Endothelial cell of umbilical vein (primary cell): ENCODE measurements at regions not wholly inside any gene's neighbourhood (a gene's known extent, or its start where the extent isn't known, plus 50 kb on each side); places are given as distances from the start of the nearest gene placed in this dataset.

ENCODE experiments used
- BruUV-seq: library from RNA; stranded (reverse); fragments of 400-500 nt; replicated peaks from 2 replicates; lab custom pipeline; 2021; lab: Mats Ljungman, UMichigan
- CTCF ChIA-PET: fragments of 300-600, 350-600 bp; sonication (Branson Sonifier 250); formaldehyde crosslinking; loops from one replicate; lab custom pipeline; 2021; ENCODE audit warnings: antibody characterized with exemption, inconsistent platforms; lab: Charles Lee
- POLR2A ChIA-PET: fragments of 300-600, 350-600 bp; sonication (Branson Sonifier 250); formaldehyde crosslinking; loops from one replicate; lab custom pipeline; 2021; ENCODE audit warnings: antibody characterized with exemption, inconsistent platforms; lab: Charles Lee
- DNase-seq: peaks from one replicate; pipeline ENCODE4 v3.0.0-alpha.2; 2011; ENCODE audit warnings: low read depth, low spot score
- FAIRE-seq: peaks from 2 replicates; lab custom pipeline; 2011; peaks lifted over from hg19 to GRCh38; lab: Jason Lieb, UNC
- H2AFZ ChIP-seq: 2 replicates; pipeline ENCODE4 v1.6.0; 2012; ENCODE audit warnings: low read depth, low read length, control low read depth, inconsistent platforms
- H3K27ac ChIP-seq: 2 replicates; pipeline ENCODE4 v1.5.1; 2011; ENCODE audit warnings: low read depth, mild to moderate bottlenecking, control low read depth, low read length, moderate library complexity; ENCODE audit not compliant: insufficient read depth
- H3K27me3 ChIP-seq, 2 experiments: 2 replicates each; pipeline versions ENCODE4 v1.6.0 to v1.6.1; 2011; ENCODE audit warnings: low read length in 2 of 2, mixed read lengths in 1 of 2; ENCODE audit not compliant: control insufficient read depth in 2 of 2, insufficient read depth in 2 of 2
- H3K36me3 ChIP-seq, 2 experiments: 2 replicates in 1 of 2; 3 replicates in 1 of 2; pipeline ENCODE4 v1.5.1; 2011; ENCODE audit warnings: low read length in 2 of 2, mild to moderate bottlenecking in 1 of 2, moderate library complexity in 1 of 2; ENCODE audit not compliant: control insufficient read depth in 2 of 2, insufficient read depth in 2 of 2; ENCODE audit errors: extremely low read depth in 1 of 2
- H3K4me1 ChIP-seq: 3 replicates; pipeline ENCODE4 v1.5.1; 2011; ENCODE audit warnings: mild to moderate bottlenecking, low read length; ENCODE audit not compliant: control insufficient read depth, insufficient read depth; ENCODE audit errors: extremely low read depth
- H3K4me2 ChIP-seq: 2 replicates; pipeline ENCODE4 v1.6.1; 2011; ENCODE audit warnings: low read length, control low read depth, mixed read lengths; ENCODE audit not compliant: insufficient read depth
- H3K4me3 ChIP-seq, 3 experiments: fragments of 200-600 bp in 1 of 3; sonication (generic), shearing (Covaris generic) in 1 of 3; replicated peaks in 1 of 3; 2 replicates each; pipeline ENCODE4 v1.5.1; 2011 to 2016; ENCODE audit warnings: control low read depth in 3 of 3, low read length in 3 of 3, mild to moderate bottlenecking in 2 of 3, inconsistent platforms in 1 of 3, low read depth in 1 of 3, moderate library complexity in 1 of 3; ENCODE audit not compliant: insufficient read depth in 1 of 3
- H3K79me2 ChIP-seq: 2 replicates; pipeline ENCODE4 v1.6.0; 2012; ENCODE audit warnings: low read length, inconsistent platforms; ENCODE audit not compliant: control insufficient read depth, insufficient read depth
- H3K9ac ChIP-seq: replicated peaks from 2 replicates; pipeline ENCODE3; 2011; ENCODE audit warnings: low read length, control low read depth; ENCODE audit not compliant: insufficient read depth; ENCODE audit errors: extremely low read depth
- H3K9me1 ChIP-seq: replicated peaks from 3 replicates; pipeline ENCODE4 v1.6.0; 2011; ENCODE audit warnings: mild to moderate bottlenecking, low read length; ENCODE audit not compliant: control insufficient read depth, insufficient read depth; ENCODE audit errors: extremely low read depth
- H3K9me3 ChIP-seq: replicated peaks from 2 replicates; pipeline ENCODE4 v1.5.1; 2012; ENCODE audit warnings: low read length, inconsistent platforms; ENCODE audit not compliant: control insufficient read depth, insufficient read depth
- H4K20me1 ChIP-seq: replicated peaks from 2 replicates; pipeline ENCODE3; 2011; ENCODE audit warnings: mild to moderate bottlenecking, low read length; ENCODE audit not compliant: control insufficient read depth, insufficient read depth; ENCODE audit errors: extremely low read depth
- CTCF ChIP-seq, 2 donors: IDR thresholded peaks; 1 replicate in 1 of 2; 2 replicates in 1 of 2; pipeline ENCODE4 v1.5.1; 2011; ENCODE audit warnings: low read length in 2 of 2, mild to moderate bottlenecking in 2 of 2, moderate library complexity in 2 of 2, control low read depth in 1 of 2, inconsistent platforms in 1 of 2, low read depth in 1 of 2; ENCODE audit not compliant: insufficient read depth in 1 of 2; ENCODE audit errors: extremely low read depth in 1 of 2
- EZH2 ChIP-seq: IDR thresholded peaks from 2 replicates; pipeline ENCODE4 v1.6.1; 2012; ENCODE audit warnings: borderline replicate concordance, low read depth, mild to moderate bottlenecking, moderate library complexity, low read length, inconsistent platforms; ENCODE audit not compliant: severe bottlenecking
- FOS ChIP-seq: IDR thresholded peaks from 2 replicates; pipeline ENCODE4 v1.6.1; 2011; ENCODE audit warnings: mild to moderate bottlenecking, low read length, moderate library complexity, borderline replicate concordance; ENCODE audit not compliant: insufficient read depth
- GATA2 ChIP-seq: IDR thresholded peaks from 2 replicates; pipeline ENCODE4 v1.7.0; 2011; ENCODE audit warnings: low read depth, mild to moderate bottlenecking, moderate library complexity, mixed read lengths, low read length; ENCODE audit not compliant: insufficient read length, insufficient read depth
- JUN ChIP-seq: IDR thresholded peaks from 2 replicates; pipeline ENCODE4 v1.6.1; 2011; ENCODE audit warnings: borderline replicate concordance, low read depth; ENCODE audit not compliant: insufficient read length, insufficient read depth
- MAX ChIP-seq: IDR thresholded peaks from 2 replicates; pipeline ENCODE4 v1.6.1; 2011; ENCODE audit not compliant: insufficient read depth, insufficient read length
- MYC ChIP-seq: IDR thresholded peaks from one replicate; pipeline ENCODE4 v1.6.1; 2011; ENCODE audit warnings: mild to moderate bottlenecking, low read depth, low read length
- POLR2A ChIP-seq: IDR thresholded peaks from 2 replicates; pipeline ENCODE4 v1.6.1; 2012; ENCODE audit warnings: low read depth, mild to moderate bottlenecking, control low read depth, low read length
- POLR2AphosphoS5 ChIP-seq: IDR thresholded peaks from 2 replicates; pipeline ENCODE4 v1.6.1; 2012; ENCODE audit warnings: low read depth, mild to moderate bottlenecking, control low read depth, low read length, moderate library complexity; ENCODE audit not compliant: insufficient read depth
- dilution Hi-C: fragments of 300-500 bp; cut with MboI; formaldehyde crosslinking; loops from one replicate; pipeline ENCODE4 v1.15.0; 2019; ENCODE audit warnings: low sequenced_read_pairs; ENCODE audit not compliant: extremely low pct_ligation_motif_present
- intact Hi-C: fragments of 100-400 bp; cut with micrococcal nuclease; formaldehyde crosslinking; loops from one replicate; pipeline ENCODE4 v1.10.0; 2022

- CTCF ChIA-PET, result no interaction called here
Observed at GRCh38 chr16:7853197-7853596, 520.6 kb downstream of the RBFOX1 start.

More at GRCh38 chr16:7853197-7853596, 520.6 kb downstream of the RBFOX1 start:
- dilution Hi-C loops, result no loop called here
- FAIRE-seq (no peak), DNase-seq (no peak)
- Histone ChIP-seq H3K4me3 (no peak overlapping the region), H4K20me1 (no peaks in the 10 kb centered on the region), H3K4me2 (no peak overlapping the region), H3K4me1 (no peaks in the 10 kb centered on the region), H2AFZ (no peak overlapping the region), H3K27ac (no peak overlapping the region), H3K9me1 (no peaks in the 10 kb centered on the region), H3K9ac (no peak overlapping the region), H3K36me3 (no peaks in the 10 kb centered on the region), H3K27me3 (no peaks in the 10 kb centered on the region), H3K79me2 (no peaks in the 10 kb centered on the region), H3K9me3 (peaks cover 2% of the 10 kb centered on the region)
- intact Hi-C loops, result no loop called here
- no TSS peak for BruUV-seq
- TF ChIP-seq EZH2, result no peak
- TF ChIP-seq POLR2A, result no peak
- TF ChIP-seq CTCF (IDR thresholded peaks at IDR 0.05; ENCODE audit: extremely low read depth in 1 of 2, insufficient read depth in 1 of 2, low read depth in 1 of 2, low read length in 2 of 2), result no peak
- TF ChIP-seq MAX, result no peak
- no peak for TF ChIP-seq POLR2AphosphoS5
- TF ChIP-seq MYC, result no peak
- no peak for TF ChIP-seq GATA2
- no peak for TF ChIP-seq JUN
- no peak for TF ChIP-seq FOS
- POLR2A ChIA-PET, result no interaction called here
